ENCODE measurements at regions not wholly inside any gene's neighbourhood (a gene's known extent, or its start where the extent isn't known, plus 50 kb on each side); places are given as distances from the start of the nearest gene placed in this dataset.

- TF ChIP-seq CTCF (IDR thresholded peaks at IDR 0.05): no peak
- POLR2A ChIA-PET: no interaction called here
- Mint-ChIP-seq H3K36me3 (ENCODE audit: low read depth) (no peaks in the 10 kb centered on the region), H3K4me1 (ENCODE audit: low read depth) (no peaks in the 10 kb centered on the region), H3K4me3 (no peak overlapping the region), H3K27ac (no peak overlapping the region), H3K27me3 (no peaks in the 10 kb centered on the region), H3K9me3 (no peaks in the 10 kb centered on the region)
- no peak for ATAC-seq
- no peak for DNase-seq
- CTCF ChIA-PET: no interaction called here
- intact Hi-C loops (cut with micrococcal nuclease): no loop called here
These were observed 2403.7 kb upstream of the C9orf72 start for GRCh38 chr9:29976981-29977380.

GRCh38 chr9:29981013-29981412 is 2403.4 kb upstream of the ACO1 start:
- Mint-ChIP-seq H3K9me3 (peaks cover 2% of the 10 kb centered on the region), H3K27me3 (no peaks in the 10 kb centered on the region), H3K27ac (no peak overlapping the region), H3K4me1 (ENCODE audit: low read depth) (no peaks in the 10 kb centered on the region), H3K36me3 (ENCODE audit: low read depth) (no peaks in the 10 kb centered on the region), H3K4me3 (no peak overlapping the region)
- ChIA-PET CTCF (no interaction called here), POLR2A (no interaction called here)
- DNase-seq (no peak), ATAC-seq (no peak)
- no peak for TF ChIP-seq CTCF (IDR thresholded peaks at IDR 0.05)
- intact Hi-C loops (cut with micrococcal nuclease): no loop called here

- Mint-ChIP-seq H3K9me3 (peaks cover 15% of the 10 kb centered on the region), H3K27ac (no peak overlapping the region), H3K36me3 (ENCODE audit: low read depth) (no peaks in the 10 kb centered on the region), H3K27me3 (no peaks in the 10 kb centered on the region), H3K4me3 (no peak overlapping the region), H3K4me1 (ENCODE audit: low read depth) (no peaks in the 10 kb centered on the region)
- intact Hi-C loops (cut with micrococcal nuclease): no loop called here
- DNase-seq (no peak), ATAC-seq (no peak)
- no peak for TF ChIP-seq CTCF (IDR thresholded peaks at IDR 0.05)
- CTCF ChIA-PET: no interaction called here
- POLR2A ChIA-PET: no interaction called here
These were observed 2384.8 kb upstream of the ACO1 start for GRCh38 chr9:29999645-30000044.

GRCh38 chr9:30010691-30011090 is 2373.8 kb upstream of the ACO1 start:
- H3K27me3 Mint-ChIP-seq: no peaks in the 10 kb centered on the region
- H3K9me3 Mint-ChIP-seq: no peaks in the 10 kb centered on the region
- DNase-seq (no peak), ATAC-seq (no peak)
- H3K36me3 Mint-ChIP-seq (ENCODE audit: low read depth): no peaks in the 10 kb centered on the region
- H3K4me3 Mint-ChIP-seq: no peak overlapping the region
- TF ChIP-seq CTCF (IDR thresholded peaks at IDR 0.05): no peak
- ChIA-PET POLR2A (no interaction called here), CTCF (no interaction called here)
- intact Hi-C loops (cut with micrococcal nuclease): no loop called here
- no peak overlapping the region for H3K27ac Mint-ChIP-seq
- H3K4me1 Mint-ChIP-seq (ENCODE audit: low read depth): no peaks in the 10 kb centered on the region

GRCh38 chr9:30012622-30013021 is 2371.8 kb upstream of the ACO1 start:
- intact Hi-C loops (cut with micrococcal nuclease): no loop called here
- ATAC-seq: no peak
- no peaks in the 10 kb centered on the region for H3K9me3 Mint-ChIP-seq
- no peaks in the 10 kb centered on the region for H3K4me1 Mint-ChIP-seq (ENCODE audit: low read depth)
- no peak for DNase-seq
- ChIA-PET CTCF (no interaction called here), POLR2A (no interaction called here)
- no peak overlapping the region for H3K27ac Mint-ChIP-seq
- no peak overlapping the region for H3K4me3 Mint-ChIP-seq
- H3K27me3 Mint-ChIP-seq: no peaks in the 10 kb centered on the region
- TF ChIP-seq CTCF (IDR thresholded peaks at IDR 0.05): no peak
- no peaks in the 10 kb centered on the region for H3K36me3 Mint-ChIP-seq (ENCODE audit: low read depth)
